ENCODE measurements at regions not wholly inside any gene's neighbourhood (a gene's known extent, or its start where the extent isn't known, plus 50 kb on each side); places are given as distances from the start of the nearest gene placed in this dataset.
"Not testable (repeated sequence)": the region's sequence is repeated elsewhere in the genome, so short reads cannot be mapped to it uniquely, and the experiment has no call there.

- intact Hi-C loops (cut with micrococcal nuclease) = no loop called here
Measured at GRCh38 chr2:52724585-52724984, 1043.0 kb upstream of the CHAC2 start.

- intact Hi-C loops (cut with micrococcal nuclease) = no loop called here
Measured at GRCh38 chr2:52717836-52718235, 1049.8 kb upstream of the CHAC2 start.

- intact Hi-C loops (cut with micrococcal nuclease) = no loop called here
Measured at GRCh38 chr2:52710810-52711618, 1056.6 kb upstream of the CHAC2 start.

GRCh38 chr2:52704251-52704650 is 1063.4 kb upstream of the CHAC2 start:
- intact Hi-C loops (cut with micrococcal nuclease) = no loop called here

DNA sequence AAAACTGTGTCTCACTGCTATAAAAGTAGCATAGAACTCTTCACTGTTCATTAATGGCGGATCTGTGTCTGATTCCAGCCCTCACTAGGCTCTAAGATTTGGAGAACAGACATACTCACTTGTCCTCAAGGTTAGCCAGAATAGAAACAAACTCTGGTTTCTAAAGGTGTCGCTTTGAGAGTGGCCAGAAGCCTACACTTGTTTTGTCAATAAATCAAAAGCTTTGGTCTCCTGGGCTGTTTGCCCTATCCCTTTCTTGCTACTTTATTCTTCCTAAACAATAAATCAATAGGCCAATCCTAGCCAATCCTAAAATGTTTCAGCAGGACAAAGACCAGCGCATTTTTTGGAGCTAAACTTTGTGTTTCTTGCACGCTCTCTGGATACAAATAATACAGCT is 1064.6 kb upstream of the CHAC2 start:
- intact Hi-C loops (cut with micrococcal nuclease) = no loop called here

DNA sequence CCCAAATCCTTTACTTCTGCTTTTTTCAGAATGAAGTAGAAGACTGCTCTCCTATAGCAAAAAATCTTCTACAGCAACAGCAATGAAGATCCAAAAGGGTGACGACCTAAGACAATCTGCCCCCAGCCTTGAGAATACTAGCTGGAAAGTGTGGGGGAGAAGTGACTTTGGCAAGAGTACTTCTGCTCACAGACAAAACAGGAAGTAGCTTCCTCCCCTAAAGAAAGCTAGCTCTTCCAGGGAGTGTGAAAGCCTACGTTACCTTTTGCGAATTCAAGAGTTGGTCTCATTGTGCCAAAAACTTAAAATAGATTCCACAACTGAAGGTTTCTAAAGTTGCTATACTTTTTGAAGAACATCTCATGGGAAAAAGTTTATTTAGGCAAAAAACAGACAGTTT is 1069.2 kb upstream of the CHAC2 start:
- intact Hi-C loops (cut with micrococcal nuclease) = no loop called here

DNA sequence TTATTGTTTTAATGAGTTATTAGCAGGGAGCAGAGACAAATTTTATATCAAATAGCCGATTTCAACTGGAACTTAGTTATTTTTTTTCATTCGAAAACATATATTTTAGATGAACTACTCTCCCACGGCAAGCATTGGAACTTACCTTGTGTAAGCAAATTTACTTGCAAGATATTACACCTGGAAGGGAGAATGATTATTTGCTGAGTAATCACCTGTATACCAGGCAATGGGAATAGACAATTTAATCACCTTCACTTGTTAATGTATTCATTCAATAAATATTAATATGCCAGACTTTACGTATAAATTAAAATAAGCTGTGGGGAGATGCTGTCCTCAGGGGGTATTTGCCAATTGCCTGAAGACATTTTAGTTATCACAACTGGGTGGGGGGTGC is 1069.9 kb upstream of the CHAC2 start:
- intact Hi-C loops (cut with micrococcal nuclease) = no loop called here

DNA sequence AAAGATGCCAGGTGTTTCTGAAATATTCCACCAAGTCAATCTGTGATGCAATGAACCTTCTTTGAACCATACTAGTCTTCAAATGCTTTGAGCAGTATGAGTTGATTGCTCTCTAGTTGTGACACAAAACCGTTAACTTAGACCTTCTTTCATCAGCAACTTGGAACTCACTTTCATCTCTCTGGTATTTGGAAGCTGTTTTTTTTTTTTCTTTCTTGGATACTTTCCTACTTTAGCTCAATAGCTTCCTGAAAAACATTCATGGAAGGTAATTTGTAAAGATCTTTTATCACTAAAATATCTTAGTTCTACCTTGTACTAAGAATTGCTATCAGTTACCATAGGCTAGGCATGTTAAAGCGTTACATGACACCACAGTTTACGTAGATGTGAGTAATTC is 1071.9 kb upstream of the CHAC2 start:
- intact Hi-C loops (cut with micrococcal nuclease) = no loop called here

- intact Hi-C loops (cut with micrococcal nuclease) = no loop called here
Measured at GRCh38 chr2:52686935-52687334, 1080.7 kb upstream of the CHAC2 start.

DNA sequence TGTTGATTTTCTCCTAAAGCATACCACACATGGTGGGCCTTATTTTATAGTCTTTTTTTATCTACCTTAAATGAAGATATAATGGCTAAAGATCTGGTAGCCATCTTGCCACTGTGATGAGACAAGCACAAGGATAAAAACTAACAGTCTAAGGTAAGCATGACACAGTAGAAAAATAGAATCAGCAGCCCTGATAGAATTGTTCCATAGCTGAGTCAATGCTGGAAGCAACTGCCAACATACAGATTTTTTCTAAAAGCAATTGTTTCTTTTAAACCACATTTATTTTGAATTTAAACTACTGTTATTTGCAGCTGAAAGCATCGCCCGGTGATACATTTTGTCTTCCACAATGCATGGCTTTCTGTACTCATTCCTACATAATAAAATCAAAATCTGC is 1091.5 kb upstream of the CHAC2 start:
- intact Hi-C loops (cut with micrococcal nuclease) = no loop called here

GRCh38 chr2:52668724-52669123 is 1098.9 kb upstream of the CHAC2 start:
- intact Hi-C loops (cut with micrococcal nuclease) = no loop called here

DNA sequence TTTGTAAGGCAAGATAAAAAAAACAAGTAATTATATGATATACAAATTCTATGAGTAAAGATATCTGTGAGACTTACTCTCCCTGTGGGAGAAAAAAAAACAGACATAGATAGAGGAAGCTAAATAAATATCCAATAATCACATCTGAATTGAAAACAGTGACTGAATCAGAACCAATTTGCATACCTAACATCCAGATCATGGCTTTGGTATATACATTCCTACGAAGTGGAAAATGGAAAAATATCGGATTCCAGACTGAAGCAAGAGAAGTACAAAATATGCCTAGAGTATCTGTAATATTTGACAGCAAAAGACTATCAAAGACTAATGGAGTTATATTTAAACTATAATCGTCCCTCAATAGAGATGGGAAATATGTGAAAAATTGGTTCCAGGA is 1108.1 kb upstream of the CHAC2 start:
- intact Hi-C loops (cut with micrococcal nuclease) = no loop called here

DNA sequence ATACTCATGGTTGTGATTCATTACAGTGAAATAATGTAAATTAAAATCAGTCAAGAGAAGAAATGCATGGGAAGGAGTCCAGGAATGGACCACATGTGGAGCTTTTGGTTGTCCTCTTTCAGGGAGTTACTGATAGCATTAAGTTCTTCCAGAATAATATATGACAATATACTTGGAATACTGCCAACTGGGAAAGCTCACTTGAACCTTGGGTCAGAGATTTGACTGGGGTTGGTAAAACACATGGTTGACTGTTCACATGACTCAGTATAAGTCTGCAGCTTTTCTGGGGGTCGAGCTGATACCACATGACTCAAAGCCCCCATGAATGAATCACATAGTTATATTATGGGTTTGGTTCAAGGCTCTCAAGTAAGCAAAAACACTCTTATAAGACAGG is 1109.0 kb upstream of the CHAC2 start:
- intact Hi-C loops (cut with micrococcal nuclease) = no loop called here

- intact Hi-C loops (cut with micrococcal nuclease) = no loop called here
Measured at GRCh38 chr2:52639692-52640091, 1127.9 kb upstream of the CHAC2 start.

GRCh38 chr2:52632543-52632942 is 1135.1 kb upstream of the CHAC2 start:
- intact Hi-C loops (cut with micrococcal nuclease) = no loop called here

DNA sequence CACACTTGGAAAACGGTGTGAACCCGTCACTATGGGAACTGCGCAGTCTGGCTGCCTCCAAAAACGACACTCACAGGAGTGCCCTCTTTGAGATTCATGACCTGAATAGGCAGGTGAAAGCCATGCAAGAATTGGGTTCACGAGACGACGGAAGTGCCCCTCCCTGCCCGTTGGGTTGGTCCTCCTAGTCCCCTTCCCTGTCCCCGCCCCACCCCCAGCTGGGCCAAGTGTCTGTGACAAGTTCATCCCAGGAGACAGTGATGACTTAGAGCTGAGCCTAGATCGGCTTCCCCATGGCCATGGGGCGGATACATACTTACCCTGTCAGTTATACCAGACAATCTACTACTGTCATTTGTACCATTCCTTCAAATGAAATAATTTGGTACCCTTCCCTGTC is 1137.7 kb upstream of the CHAC2 start:
- intact Hi-C loops (cut with micrococcal nuclease) = no loop called here

- intact Hi-C loops (cut with micrococcal nuclease) = no loop called here
Measured at GRCh38 chr2:52629531-52629930, 1138.1 kb upstream of the CHAC2 start.

DNA sequence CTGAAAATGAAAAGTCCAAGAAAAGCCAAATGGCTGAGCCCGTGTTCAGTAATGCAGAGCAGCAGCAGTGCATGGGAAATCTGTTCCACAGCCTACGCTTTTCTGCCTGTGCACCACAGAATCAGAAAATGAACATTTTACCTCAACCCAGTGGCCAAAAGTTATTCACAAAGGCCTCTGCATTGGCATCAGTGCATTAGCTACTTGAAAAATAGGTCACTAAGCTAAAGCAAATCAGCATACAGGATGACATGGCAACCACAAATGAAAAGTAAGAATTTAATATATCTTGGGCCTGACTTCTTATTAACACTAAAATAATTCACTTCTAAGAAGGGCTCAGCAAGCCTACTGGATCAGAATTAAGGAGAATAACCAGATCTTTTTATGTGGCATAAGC is 1145.3 kb upstream of the CHAC2 start:
- intact Hi-C loops (cut with micrococcal nuclease) = no loop called here

DNA sequence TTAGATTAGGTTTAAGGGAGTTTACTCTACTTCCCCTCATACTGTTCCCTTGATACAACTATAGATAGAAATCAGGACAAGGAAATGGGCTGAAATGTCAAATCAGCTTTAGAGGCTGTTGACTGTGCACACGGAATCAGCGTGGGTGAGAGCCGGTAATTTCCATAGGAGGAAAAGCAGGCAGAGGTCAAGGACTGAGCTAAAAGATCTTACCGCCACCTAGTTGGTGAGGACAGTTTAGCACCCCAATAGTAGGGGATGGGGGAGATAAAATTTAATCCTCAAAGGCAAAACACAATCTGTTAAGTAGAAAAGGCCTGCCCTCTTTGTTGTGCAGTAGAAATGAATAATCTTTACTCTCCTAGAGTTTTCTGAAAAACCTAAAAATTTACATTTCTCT is 1154.5 kb upstream of the CHAC2 start:
- intact Hi-C loops (cut with micrococcal nuclease) = no loop called here

DNA sequence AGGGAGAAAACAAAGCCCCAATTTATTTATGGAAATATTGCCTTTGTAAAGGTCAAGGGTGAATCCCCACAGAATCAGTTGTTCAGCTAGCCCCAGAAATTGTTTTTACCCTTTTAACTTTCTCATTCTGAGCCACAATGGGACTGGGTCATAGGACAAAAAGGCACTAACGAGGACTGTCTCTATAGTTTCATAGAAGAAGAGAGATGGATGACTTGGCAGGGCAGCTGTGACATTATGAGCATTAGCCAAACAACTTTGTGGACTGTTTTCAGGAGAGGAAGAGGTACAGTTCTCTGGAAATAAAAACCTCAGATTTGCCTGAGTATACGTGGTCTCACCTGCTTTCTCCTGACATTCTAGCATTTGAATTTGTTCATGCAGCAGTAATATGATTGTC is 1155.8 kb upstream of the CHAC2 start:
- intact Hi-C loops (cut with micrococcal nuclease) = no loop called here

- intact Hi-C loops (cut with micrococcal nuclease) = no loop called here
Measured at GRCh38 chr2:52608030-52608429, 1159.6 kb upstream of the CHAC2 start.

DNA sequence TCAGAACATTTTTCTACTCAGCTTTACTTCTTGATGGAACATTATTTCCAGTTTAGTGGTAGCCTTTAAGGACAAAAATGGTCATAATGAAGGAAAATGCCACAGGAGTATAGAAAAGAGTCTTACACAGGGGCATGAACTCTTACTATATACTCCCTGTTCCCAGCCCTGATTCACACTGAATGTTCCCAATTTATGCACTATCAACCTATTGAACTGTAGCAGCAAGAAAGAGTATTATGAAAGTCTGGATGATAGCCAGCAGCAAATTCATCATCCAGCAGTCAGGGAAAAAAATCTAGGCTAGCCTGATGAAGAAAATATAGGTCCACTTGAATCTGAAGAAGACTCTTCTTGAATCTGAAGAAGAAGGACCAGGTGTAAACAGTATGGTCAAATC is 1170.3 kb upstream of the CHAC2 start:
- intact Hi-C loops (cut with micrococcal nuclease) = no loop called here

DNA sequence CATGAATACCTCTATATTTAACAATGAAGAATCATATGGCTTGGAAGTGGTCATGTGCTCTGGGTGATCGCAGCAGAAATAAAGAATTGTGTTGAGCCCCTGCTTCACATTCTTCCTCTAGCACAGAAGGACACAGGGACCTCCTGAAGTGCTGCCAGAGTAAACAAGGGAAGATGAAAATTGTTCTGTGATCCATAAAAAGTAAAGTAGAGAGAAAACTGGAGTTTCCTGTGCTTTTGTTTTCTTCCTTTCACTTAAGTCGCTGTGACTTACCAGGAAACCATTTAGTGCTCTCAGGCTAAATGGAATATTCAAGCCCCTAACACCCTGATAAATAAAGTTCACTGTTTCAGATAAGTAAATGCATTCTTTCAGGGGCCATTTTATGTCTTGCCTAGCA is 1173.6 kb upstream of the CHAC2 start:
- intact Hi-C loops (cut with micrococcal nuclease) = no loop called here

GRCh38 chr2:52584071-52584470 is 1183.5 kb upstream of the CHAC2 start:
- intact Hi-C loops (cut with micrococcal nuclease) = not testable (repeated sequence)

All from T-helper 2 cell treated with Interferon-gamma antibody and Interleukin-4, amounts not matched to agents 100 ng/mL and 5 ng/mL, for 36 hours (primary cell).